Endothelial cell of umbilical vein (primary cell): ENCODE measurements at regions not wholly inside any gene's neighbourhood (a gene's known extent, or its start where the extent isn't known, plus 50 kb on each side); places are given as distances from the start of the nearest gene placed in this dataset.

Experiments used
- BruUV-seq: library from RNA; stranded (reverse); fragments of 400-500 nt; replicated peaks from 2 replicates; lab custom pipeline; 2021; lab: Mats Ljungman, UMichigan
- CTCF ChIA-PET: fragments of 300-600, 350-600 bp; sonication (Branson Sonifier 250); formaldehyde crosslinking; loops from one replicate; lab custom pipeline; 2021; ENCODE audit warnings: antibody characterized with exemption, inconsistent platforms; lab: Charles Lee
- POLR2A ChIA-PET: fragments of 300-600, 350-600 bp; sonication (Branson Sonifier 250); formaldehyde crosslinking; loops from one replicate; lab custom pipeline; 2021; ENCODE audit warnings: antibody characterized with exemption, inconsistent platforms; lab: Charles Lee
- DNase-seq: peaks from one replicate; pipeline ENCODE4 v3.0.0-alpha.2; 2011; ENCODE audit warnings: low read depth, low spot score
- FAIRE-seq: peaks from 2 replicates; lab custom pipeline; 2011; peaks lifted over from hg19 to GRCh38; lab: Jason Lieb, UNC
- H2AFZ ChIP-seq: 2 replicates; pipeline ENCODE4 v1.6.0; 2012; ENCODE audit warnings: low read depth, low read length, control low read depth, inconsistent platforms
- H3K27ac ChIP-seq: 2 replicates; pipeline ENCODE4 v1.5.1; 2011; ENCODE audit warnings: low read depth, mild to moderate bottlenecking, control low read depth, low read length, moderate library complexity; ENCODE audit not compliant: insufficient read depth
- H3K27me3 ChIP-seq, 2 experiments: 2 replicates each; pipeline versions ENCODE4 v1.6.0 to v1.6.1; 2011; ENCODE audit warnings: low read length in 2 of 2, mixed read lengths in 1 of 2; ENCODE audit not compliant: control insufficient read depth in 2 of 2, insufficient read depth in 2 of 2
- H3K36me3 ChIP-seq, 2 experiments: 2 replicates in 1 of 2; 3 replicates in 1 of 2; pipeline ENCODE4 v1.5.1; 2011; ENCODE audit warnings: low read length in 2 of 2, mild to moderate bottlenecking in 1 of 2, moderate library complexity in 1 of 2; ENCODE audit not compliant: control insufficient read depth in 2 of 2, insufficient read depth in 2 of 2; ENCODE audit errors: extremely low read depth in 1 of 2
- H3K4me1 ChIP-seq: 3 replicates; pipeline ENCODE4 v1.5.1; 2011; ENCODE audit warnings: mild to moderate bottlenecking, low read length; ENCODE audit not compliant: control insufficient read depth, insufficient read depth; ENCODE audit errors: extremely low read depth
- H3K4me2 ChIP-seq: 2 replicates; pipeline ENCODE4 v1.6.1; 2011; ENCODE audit warnings: low read length, control low read depth, mixed read lengths; ENCODE audit not compliant: insufficient read depth
- H3K4me3 ChIP-seq, 3 experiments: fragments of 200-600 bp in 1 of 3; sonication (generic), shearing (Covaris generic) in 1 of 3; replicated peaks in 1 of 3; 2 replicates each; pipeline ENCODE4 v1.5.1; 2011 to 2016; ENCODE audit warnings: control low read depth in 3 of 3, low read length in 3 of 3, mild to moderate bottlenecking in 2 of 3, inconsistent platforms in 1 of 3, low read depth in 1 of 3, moderate library complexity in 1 of 3; ENCODE audit not compliant: insufficient read depth in 1 of 3
- H3K79me2 ChIP-seq: 2 replicates; pipeline ENCODE4 v1.6.0; 2012; ENCODE audit warnings: low read length, inconsistent platforms; ENCODE audit not compliant: control insufficient read depth, insufficient read depth
- H3K9ac ChIP-seq: replicated peaks from 2 replicates; pipeline ENCODE3; 2011; ENCODE audit warnings: low read length, control low read depth; ENCODE audit not compliant: insufficient read depth; ENCODE audit errors: extremely low read depth
- H3K9me1 ChIP-seq: replicated peaks from 3 replicates; pipeline ENCODE4 v1.6.0; 2011; ENCODE audit warnings: mild to moderate bottlenecking, low read length; ENCODE audit not compliant: control insufficient read depth, insufficient read depth; ENCODE audit errors: extremely low read depth
- H3K9me3 ChIP-seq: replicated peaks from 2 replicates; pipeline ENCODE4 v1.5.1; 2012; ENCODE audit warnings: low read length, inconsistent platforms; ENCODE audit not compliant: control insufficient read depth, insufficient read depth
- H4K20me1 ChIP-seq: replicated peaks from 2 replicates; pipeline ENCODE3; 2011; ENCODE audit warnings: mild to moderate bottlenecking, low read length; ENCODE audit not compliant: control insufficient read depth, insufficient read depth; ENCODE audit errors: extremely low read depth
- CTCF ChIP-seq, 2 donors: IDR thresholded peaks; 1 replicate in 1 of 2; 2 replicates in 1 of 2; pipeline ENCODE4 v1.5.1; 2011; ENCODE audit warnings: low read length in 2 of 2, mild to moderate bottlenecking in 2 of 2, moderate library complexity in 2 of 2, control low read depth in 1 of 2, inconsistent platforms in 1 of 2, low read depth in 1 of 2; ENCODE audit not compliant: insufficient read depth in 1 of 2; ENCODE audit errors: extremely low read depth in 1 of 2
- EZH2 ChIP-seq: IDR thresholded peaks from 2 replicates; pipeline ENCODE4 v1.6.1; 2012; ENCODE audit warnings: borderline replicate concordance, low read depth, mild to moderate bottlenecking, moderate library complexity, low read length, inconsistent platforms; ENCODE audit not compliant: severe bottlenecking
- FOS ChIP-seq: IDR thresholded peaks from 2 replicates; pipeline ENCODE4 v1.6.1; 2011; ENCODE audit warnings: mild to moderate bottlenecking, low read length, moderate library complexity, borderline replicate concordance; ENCODE audit not compliant: insufficient read depth
- GATA2 ChIP-seq: IDR thresholded peaks from 2 replicates; pipeline ENCODE4 v1.7.0; 2011; ENCODE audit warnings: low read depth, mild to moderate bottlenecking, moderate library complexity, mixed read lengths, low read length; ENCODE audit not compliant: insufficient read length, insufficient read depth
- JUN ChIP-seq: IDR thresholded peaks from 2 replicates; pipeline ENCODE4 v1.6.1; 2011; ENCODE audit warnings: borderline replicate concordance, low read depth; ENCODE audit not compliant: insufficient read length, insufficient read depth
- MAX ChIP-seq: IDR thresholded peaks from 2 replicates; pipeline ENCODE4 v1.6.1; 2011; ENCODE audit not compliant: insufficient read depth, insufficient read length
- MYC ChIP-seq: IDR thresholded peaks from one replicate; pipeline ENCODE4 v1.6.1; 2011; ENCODE audit warnings: mild to moderate bottlenecking, low read depth, low read length
- POLR2A ChIP-seq: IDR thresholded peaks from 2 replicates; pipeline ENCODE4 v1.6.1; 2012; ENCODE audit warnings: low read depth, mild to moderate bottlenecking, control low read depth, low read length
- POLR2AphosphoS5 ChIP-seq: IDR thresholded peaks from 2 replicates; pipeline ENCODE4 v1.6.1; 2012; ENCODE audit warnings: low read depth, mild to moderate bottlenecking, control low read depth, low read length, moderate library complexity; ENCODE audit not compliant: insufficient read depth
- dilution Hi-C: fragments of 300-500 bp; cut with MboI; formaldehyde crosslinking; loops from one replicate; pipeline ENCODE4 v1.15.0; 2019; ENCODE audit warnings: low sequenced_read_pairs; ENCODE audit not compliant: extremely low pct_ligation_motif_present
- intact Hi-C: fragments of 100-400 bp; cut with micrococcal nuclease; formaldehyde crosslinking; loops from one replicate; pipeline ENCODE4 v1.10.0; 2022

GRCh38 chr6:155709262-155709661 is 253.6 kb upstream of the NOX3 start:
- no peak overlapping the region for H3K27ac ChIP-seq
- no peaks in the 10 kb centered on the region for H3K9me3 ChIP-seq
- FAIRE-seq = no peak
- POLR2A ChIA-PET = no interaction called here
- H3K27me3 ChIP-seq = no peaks in the 10 kb centered on the region
- intact Hi-C loops (loop anchor here (10.0 kb wide), 1 partner anchor 384 kb away; no protein-coding TSS in a partner anchor), dilution Hi-C loops (no loop called here)
- no peak overlapping the region for H2AFZ ChIP-seq
- TF ChIP-seq EZH2 = no peak
- TF ChIP-seq POLR2A = no peak
- TF ChIP-seq MAX = no peak
- TF ChIP-seq POLR2AphosphoS5 = no peak
- no peak for TF ChIP-seq CTCF (IDR thresholded peaks at IDR 0.05; ENCODE audit: extremely low read depth in 1 of 2, insufficient read depth in 1 of 2, low read depth in 1 of 2, low read length in 2 of 2)
- no peak for TF ChIP-seq JUN
- TF ChIP-seq MYC = no peak
- no peak for TF ChIP-seq GATA2
- TF ChIP-seq FOS = no peak
- no peaks in the 10 kb centered on the region for H4K20me1 ChIP-seq
- H3K79me2 ChIP-seq = no peaks in the 10 kb centered on the region
- no peak for DNase-seq
- H3K4me3 ChIP-seq = no peak overlapping the region
- H3K36me3 ChIP-seq = no peaks in the 10 kb centered on the region
- CTCF ChIA-PET = interaction anchor here (1.1 to 1.5 kb wide), 3 partner anchors 12 to 24 kb away, joined by 3 to 5 read pairs (median 3); no protein-coding TSS in a partner anchor
- H3K9ac ChIP-seq = no peak overlapping the region
- no peak overlapping the region for H3K4me2 ChIP-seq
- no TSS peak for BruUV-seq
- peaks cover 9% of the 10 kb centered on the region for H3K4me1 ChIP-seq
- H3K9me1 ChIP-seq = no peaks in the 10 kb centered on the region
